Lower lobe of right lung (tissue), 2 donors: ENCODE measurements at regions not wholly inside any gene's neighbourhood (a gene's known extent, or its start where the extent isn't known, plus 50 kb on each side); places are given as distances from the start of the nearest gene placed in this dataset.

Source experiments
- ATAC-seq, 2 donors: fragments of 200-7000 bp; cut with Tn5 transposase; one replicate each; pipeline ENCODE4 v1.9.1; 2020 to 2022; ENCODE audit warnings: mild to moderate bottlenecking in 2 of 2, moderate library complexity in 2 of 2
- DNase-seq: peaks from one replicate; pipeline ENCODE4 v3.0.0-alpha.2; 2020
- H3K27ac ChIP-seq: fragments of 200-600 bp; one replicate; pipeline ENCODE4 v1.8.0; 2022
- H3K27me3 ChIP-seq: fragments of 200-600 bp; one replicate; pipeline ENCODE4 v1.8.0; 2022; ENCODE audit warnings: low read depth
- H3K36me3 ChIP-seq: fragments of 200-600 bp; one replicate; pipeline ENCODE4 v1.8.0; 2022; ENCODE audit warnings: mild to moderate bottlenecking
- H3K4me1 ChIP-seq: fragments of 200-600 bp; one replicate; pipeline ENCODE4 v1.8.0; 2022
- H3K4me3 ChIP-seq: fragments of 200-600 bp; one replicate; pipeline ENCODE4 v1.8.0; 2022; ENCODE audit warnings: mild to moderate bottlenecking
- H3K9me3 ChIP-seq: fragments of 200-600 bp; one replicate; pipeline ENCODE4 v1.8.0; 2022
- CTCF ChIP-seq: fragments of 200-600 bp; IDR thresholded peaks from one replicate; pipeline ENCODE4 v1.8.0; 2022; ENCODE audit warnings: antibody characterized with exemption, mild to moderate bottlenecking
- intact Hi-C: fragments of 100-400 bp; cut with DNase I; formaldehyde crosslinking; loops from one replicate; pipeline ENCODE4 v1.11.0; 2022
- donor health status: DM: no; HTN: yes; CAD: no; lungs with severe emphysema.

DNA sequence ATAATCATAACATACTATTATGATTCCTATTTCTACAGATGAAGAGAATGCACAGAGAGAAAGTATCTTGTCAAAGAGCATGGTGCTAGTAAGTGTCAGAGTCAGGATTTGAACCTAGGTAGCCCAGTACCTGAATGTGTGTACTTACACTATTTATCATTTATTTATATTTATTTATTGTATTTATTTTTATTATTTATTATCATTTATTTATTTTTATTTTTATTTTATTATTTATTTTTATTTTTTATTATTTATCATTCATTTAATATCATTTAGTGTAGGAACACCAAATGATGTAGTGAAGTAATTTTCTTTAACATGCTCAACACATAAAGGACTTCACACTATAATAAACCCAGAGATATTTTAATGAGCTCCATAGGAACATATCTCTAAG is 209.4 kb upstream of the ZFP42 start:
- intact Hi-C loops, result no loop called here
- Histone ChIP-seq H3K9me3 (no peaks in the 10 kb centered on the region), H3K4me3 (no peak overlapping the region), H3K36me3 (no peaks in the 10 kb centered on the region), H3K27me3 (no peaks in the 10 kb centered on the region), H3K27ac (no peak overlapping the region), H3K4me1 (no peaks in the 10 kb centered on the region)
- ATAC-seq, result no peak
- DNase-seq, result no peak
- TF ChIP-seq CTCF, result no peak

GRCh38 chr4:187789078-187789477 is 206.5 kb upstream of the ZFP42 start:
- DNase-seq, result no peak
- no peaks in the 10 kb centered on the region for H3K36me3 ChIP-seq
- H3K27me3 ChIP-seq, result no peaks in the 10 kb centered on the region
- TF ChIP-seq CTCF, result no peak
- intact Hi-C loops, result no loop called here
- no peaks in the 10 kb centered on the region for H3K4me1 ChIP-seq
- no peak overlapping the region for H3K27ac ChIP-seq
- no peak overlapping the region for H3K4me3 ChIP-seq
- no peaks in the 10 kb centered on the region for H3K9me3 ChIP-seq
- ATAC-seq, result no peak

DNA sequence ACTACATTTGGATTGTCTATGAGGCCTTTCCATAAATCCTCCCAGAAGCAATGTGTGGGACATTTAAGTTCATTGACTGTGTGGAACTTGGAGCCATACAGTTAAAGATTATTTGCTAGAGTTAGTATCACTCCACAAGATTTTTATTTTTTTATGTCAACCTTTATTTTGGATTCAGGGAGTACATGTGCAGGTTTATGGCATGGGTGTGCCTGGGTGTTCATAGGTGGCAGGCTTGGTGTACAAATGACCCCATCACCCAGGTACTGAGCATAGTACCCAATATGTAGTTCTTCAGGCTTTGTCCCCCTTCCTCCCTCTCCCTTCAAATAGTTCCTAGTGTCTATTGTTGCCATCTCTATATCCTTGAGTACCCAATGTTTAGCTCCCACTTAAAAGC is 199.8 kb upstream of the ZFP42 start:
- peaks cover 7% of the 10 kb centered on the region for H3K9me3 ChIP-seq
- H3K4me3 ChIP-seq, result no peak overlapping the region
- H3K4me1 ChIP-seq, result no peaks in the 10 kb centered on the region
- no peak overlapping the region for H3K27ac ChIP-seq
- no peak for ATAC-seq
- no peak for TF ChIP-seq CTCF
- no peaks in the 10 kb centered on the region for H3K27me3 ChIP-seq
- intact Hi-C loops, result no loop called here
- no peak for DNase-seq
- H3K36me3 ChIP-seq, result no peaks in the 10 kb centered on the region

GRCh38 chr4:187798385-187798784 is 197.2 kb upstream of the ZFP42 start:
- Histone ChIP-seq H3K4me3 (no peak overlapping the region), H3K27me3 (no peaks in the 10 kb centered on the region), H3K4me1 (no peaks in the 10 kb centered on the region), H3K36me3 (no peaks in the 10 kb centered on the region), H3K9me3 (peaks cover 7% of the 10 kb centered on the region), H3K27ac (no peak overlapping the region)
- peak in 1 of 2 donors; percentile 15 for ATAC-seq
- no peak for DNase-seq
- intact Hi-C loops, result no loop called here
- TF ChIP-seq CTCF, result no peak

GRCh38 chr4:187799735-187800134 is 195.8 kb upstream of the ZFP42 start:
- intact Hi-C loops, result no loop called here
- DNase-seq (no peak), ATAC-seq (no peak)
- Histone ChIP-seq H3K4me1 (no peaks in the 10 kb centered on the region), H3K36me3 (no peaks in the 10 kb centered on the region), H3K27me3 (no peaks in the 10 kb centered on the region), H3K9me3 (peaks cover 9% of the 10 kb centered on the region), H3K4me3 (no peak overlapping the region), H3K27ac (no peak overlapping the region)
- TF ChIP-seq CTCF, result no peak

DNA sequence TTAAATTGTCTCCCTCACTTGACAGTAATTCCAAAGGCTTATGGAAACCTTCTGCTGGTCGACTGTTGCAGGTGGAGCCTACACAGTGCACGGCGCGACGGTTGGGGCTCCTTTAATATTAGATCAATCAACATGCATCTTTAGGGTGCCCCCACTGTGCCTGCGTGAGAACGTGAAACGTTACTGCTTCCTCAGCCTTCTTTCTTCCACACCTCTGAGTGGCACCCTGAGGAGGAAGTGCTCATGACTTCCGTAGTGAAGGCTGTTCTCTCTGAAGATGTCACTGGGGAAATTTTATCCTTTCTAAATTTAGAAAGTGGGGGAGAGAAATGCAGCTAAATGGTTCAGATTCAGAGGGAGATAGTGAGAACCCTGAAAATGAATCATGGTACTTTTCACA is 184.0 kb upstream of the ZFP42 start:
- H3K4me3 ChIP-seq, result no peak overlapping the region
- intact Hi-C loops, result no loop called here
- no peaks in the 10 kb centered on the region for H3K27me3 ChIP-seq
- no peaks in the 10 kb centered on the region for H3K9me3 ChIP-seq
- no peak for DNase-seq
- no peak for ATAC-seq
- no peaks in the 10 kb centered on the region for H3K4me1 ChIP-seq
- no peak for TF ChIP-seq CTCF
- no peaks in the 10 kb centered on the region for H3K36me3 ChIP-seq
- H3K27ac ChIP-seq, result no peak overlapping the region
